Stimulated activated CD8-positive, alpha-beta memory T cell treated with anti-CD3 and anti-CD28 coated beads, Interleukin-7, amount 100 ng/mL, for 24 hours (primary cell): ENCODE measurements at regions not wholly inside any gene's neighbourhood (a gene's known extent, or its start where the extent isn't known, plus 50 kb on each side); places are given as distances from the start of the nearest gene placed in this dataset.
A peak's percentile ranks its signal among the peaks of the same experiment; 100 is the strongest.

Experiments
- DNase-seq: peaks from one replicate; pipeline ENCODE4 v3.0.0-alpha.2; 2020; ENCODE audit warnings: low read depth

GRCh38 chr16:16790597-16790996 lies 411.7 kb downstream of the NPIPA7 start:
- no peak for DNase-seq

DNA sequence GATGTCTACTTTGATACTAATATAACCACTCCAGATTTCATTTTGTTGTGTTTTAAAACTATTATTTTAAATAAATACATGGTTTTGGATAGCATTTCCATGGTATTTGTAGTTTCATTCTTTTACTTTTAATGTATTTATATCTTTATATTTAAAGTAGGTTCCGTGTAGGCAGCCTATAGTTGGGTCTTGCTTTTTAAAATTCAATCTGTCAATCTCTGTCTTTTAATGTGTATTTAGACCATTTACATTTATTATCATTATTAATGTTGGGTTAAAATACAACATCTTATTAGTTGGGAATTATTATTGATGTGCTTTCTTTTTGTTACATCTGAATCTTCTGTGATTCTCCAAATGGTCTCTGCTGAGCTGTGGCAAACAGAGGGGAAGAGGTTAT lies 412.1 kb downstream of the NPIPA7 start:
- no peak for DNase-seq

GRCh38 chr16:16797239-16797638 lies 418.3 kb downstream of the NPIPA7 start:
- no peak for DNase-seq

GRCh38 chr16:16798504-16798903 lies 419.6 kb downstream of the NPIPA7 start:
- no peak for DNase-seq

GRCh38 chr16:16805809-16806208 lies 426.9 kb downstream of the NPIPA7 start:
- no peak for DNase-seq

- DNase-seq, result no peak
Observed at GRCh38 chr16:16815641-16816040, 436.7 kb downstream of the NPIPA7 start.

DNA sequence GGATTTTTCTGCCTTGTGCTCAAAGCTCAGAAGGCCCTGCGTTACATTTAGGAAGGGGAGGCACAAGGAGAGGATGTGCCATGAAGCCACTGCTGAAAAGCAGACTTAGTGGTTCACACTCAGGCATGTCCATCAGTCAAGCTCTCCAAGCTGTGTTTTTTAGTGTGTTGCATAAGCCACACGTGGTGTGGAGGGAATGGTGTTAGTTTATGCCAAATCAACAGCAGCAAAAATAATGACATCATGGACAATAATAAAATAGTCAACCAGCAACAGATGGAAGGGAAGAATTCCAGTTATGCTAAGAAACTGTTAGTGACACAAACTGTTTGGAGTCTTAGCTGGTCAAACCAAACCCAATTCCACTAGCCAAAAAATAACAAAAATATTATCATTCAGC lies 438.3 kb downstream of the NPIPA7 start:
- DNase-seq, result no peak

DNA sequence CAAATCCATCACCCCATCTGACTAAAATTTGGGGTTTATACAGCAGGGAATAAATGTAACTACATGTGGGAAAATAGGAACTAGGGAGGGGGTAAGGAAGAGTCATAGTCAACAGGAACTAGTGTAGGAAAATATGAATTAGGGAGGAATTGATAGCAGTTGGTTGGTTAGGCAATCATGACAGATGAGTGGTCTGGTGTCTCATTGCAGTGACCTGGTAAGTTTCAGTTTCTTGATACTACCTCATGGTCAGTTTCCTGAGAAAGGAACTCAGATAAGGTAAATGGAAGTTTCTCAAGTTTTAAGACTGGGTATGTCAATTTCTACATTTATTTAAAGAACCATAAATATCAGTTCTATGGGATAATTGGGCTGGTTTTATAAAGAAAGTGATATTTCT lies 442.3 kb downstream of the NPIPA7 start:
- DNase-seq, result no peak

DNA sequence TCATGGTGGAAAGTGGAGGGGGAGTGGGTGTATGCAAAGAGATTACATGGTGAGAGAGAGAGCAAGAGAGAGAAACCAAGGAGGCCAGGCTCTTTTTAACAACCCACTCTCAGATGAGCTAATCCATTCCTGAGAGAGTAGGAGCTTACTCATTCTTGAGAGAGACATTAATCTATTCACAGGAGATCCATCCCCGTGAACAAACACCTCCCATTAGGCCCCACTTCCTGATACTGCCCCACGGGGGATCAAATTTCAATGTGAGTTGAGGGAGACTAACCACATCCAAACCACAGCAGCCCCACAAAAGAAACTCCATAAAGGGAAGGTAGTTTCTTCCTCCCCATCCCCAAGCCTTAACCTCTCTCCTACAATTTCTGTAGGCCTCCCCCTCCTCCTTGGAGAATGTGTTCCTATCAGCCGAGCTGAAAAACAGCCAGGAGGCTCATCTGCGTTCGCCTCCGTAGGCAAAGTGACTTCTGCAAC lies 450.0 kb downstream of the NPIPA7 start:
- DNase-seq, result no peak

DNA sequence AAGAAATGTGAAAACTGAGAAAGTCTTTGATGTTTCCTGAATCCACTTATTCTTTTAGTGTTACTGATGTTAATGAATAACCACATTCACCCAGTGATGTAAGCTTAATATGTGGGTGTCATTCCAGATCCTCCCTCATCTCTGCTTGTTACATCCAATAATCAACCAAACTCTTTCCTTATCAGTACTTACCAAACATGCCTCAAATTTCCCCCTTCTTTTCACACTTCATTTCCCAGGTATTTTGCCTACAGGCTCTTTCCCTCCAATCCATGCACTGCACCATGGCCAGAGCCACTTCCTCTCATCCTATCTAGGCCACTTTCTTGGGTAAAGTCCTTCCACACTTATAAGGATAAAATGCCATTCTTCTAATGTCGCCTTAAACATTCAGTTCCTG lies 451.5 kb downstream of the NPIPA7 start:
- DNase-seq, result no peak

- DNase-seq, result no peak
Observed at GRCh38 chr16:16830973-16831372, 452.0 kb downstream of the NPIPA7 start.

DNA sequence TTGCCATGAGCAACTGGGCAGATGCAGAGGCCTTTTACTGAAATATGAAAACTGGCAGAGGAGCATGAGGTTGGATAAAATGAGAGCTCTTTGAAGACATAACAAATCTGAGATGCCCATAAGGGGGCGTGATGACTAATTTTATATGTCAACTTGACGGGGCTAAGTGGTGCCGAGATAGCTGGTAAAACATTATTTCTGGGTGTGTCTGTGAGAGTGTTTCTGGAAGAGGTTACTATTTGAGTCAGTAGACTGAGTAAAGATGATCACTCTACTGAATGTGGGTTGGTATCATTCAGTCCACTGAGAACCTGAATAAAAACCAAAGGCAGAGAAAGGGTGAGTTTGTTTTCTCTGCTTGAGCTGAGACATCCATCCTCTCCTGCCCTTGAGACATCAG lies 454.2 kb downstream of the NPIPA7 start:
- no peak for DNase-seq

- no peak for DNase-seq
Observed at GRCh38 chr16:16850274-16850673, 471.3 kb downstream of the NPIPA7 start.

DNA sequence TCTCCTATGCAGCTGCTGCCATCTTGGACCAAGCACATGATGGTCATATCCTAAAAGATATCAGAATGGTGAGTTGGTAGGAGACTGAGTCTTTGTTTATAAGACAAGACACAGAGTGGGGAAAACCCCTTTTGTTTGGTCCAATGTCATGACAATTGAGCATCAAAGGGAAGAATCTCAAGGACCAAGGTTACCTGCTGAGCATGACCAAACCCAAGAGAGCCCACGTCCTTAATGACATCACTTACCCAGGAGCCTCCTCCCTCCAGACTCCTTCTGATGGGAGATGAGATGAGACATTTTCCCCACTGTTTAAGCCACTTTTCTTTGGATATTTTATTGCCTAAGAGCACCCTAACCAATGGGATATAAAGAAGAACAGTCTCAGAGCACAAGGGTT lies 478.1 kb downstream of the NPIPA7 start:
- DNase-seq, result no peak

GRCh38 chr16:16857603-16858283 lies 478.8 kb downstream of the NPIPA7 start:
- no peak for DNase-seq

DNA sequence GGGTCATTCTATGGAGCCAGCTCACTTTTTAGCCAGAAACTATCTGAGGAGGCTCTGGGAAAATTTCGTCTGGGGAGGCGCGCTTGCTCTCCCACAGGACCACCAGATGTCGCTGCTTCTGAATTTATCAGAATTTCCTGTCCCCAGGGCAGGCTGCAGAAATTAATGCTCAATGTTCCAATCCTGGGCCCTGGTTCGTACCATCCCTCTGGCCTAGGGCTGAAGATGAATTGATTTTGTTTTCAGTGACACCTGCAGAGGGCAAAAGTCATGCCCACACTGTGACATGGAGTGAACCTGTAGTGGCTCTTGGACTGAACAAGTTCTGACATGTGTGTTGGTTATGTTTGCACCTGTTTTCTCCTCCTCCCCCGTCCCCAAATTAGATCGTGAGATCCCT lies 482.6 kb downstream of the NPIPA7 start:
- DNase-seq, result peak; percentile 9

GRCh38 chr16:16863672-16864071 lies 484.7 kb downstream of the NPIPA7 start:
- no peak for DNase-seq

DNA sequence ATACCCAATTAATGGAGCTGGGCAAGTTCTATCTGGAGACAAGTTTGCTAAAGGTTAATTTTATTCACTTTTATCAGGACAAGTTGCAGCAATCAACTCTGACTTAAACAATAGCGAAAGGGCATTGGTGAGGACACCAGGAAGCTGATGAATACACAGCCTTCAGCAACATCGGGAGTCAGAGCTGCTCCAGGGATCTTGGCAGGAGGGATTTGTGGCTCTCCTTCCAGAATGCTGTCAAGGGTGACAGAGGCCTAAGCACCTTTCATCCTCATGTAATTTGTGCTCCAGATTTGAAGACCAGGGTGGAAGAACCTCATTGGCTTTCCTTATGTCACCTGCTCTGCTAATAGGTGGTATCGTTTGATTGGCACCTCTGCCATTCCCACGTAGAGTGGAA lies 485.6 kb downstream of the NPIPA7 start:
- DNase-seq, result no peak

GRCh38 chr16:16865374-16865773 lies 486.4 kb downstream of the NPIPA7 start:
- DNase-seq, result no peak

DNA sequence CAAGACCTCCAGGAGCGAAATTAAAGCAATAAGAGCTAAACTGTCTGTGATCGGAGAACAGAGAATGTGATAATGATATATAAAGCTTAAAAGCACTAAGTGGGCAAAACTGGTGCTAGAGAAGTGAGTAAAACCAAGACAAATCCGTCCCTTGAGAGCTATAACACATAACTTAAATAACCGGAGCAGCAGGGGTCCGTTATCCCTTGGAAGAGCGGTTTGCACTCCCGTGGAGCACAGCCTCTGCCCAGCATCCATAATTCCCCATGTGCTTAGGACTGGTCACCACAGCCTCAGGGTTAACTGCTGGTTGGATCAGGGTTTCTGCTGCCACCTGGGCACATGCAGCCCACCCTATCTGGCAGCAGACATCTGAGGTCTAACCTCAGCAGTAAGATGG lies 489.0 kb downstream of the NPIPA7 start:
- DNase-seq, result no peak

- no peak for DNase-seq
Observed at GRCh38 chr16:16868727-16869126, 489.8 kb downstream of the NPIPA7 start.

GRCh38 chr16:16869746-16870145 lies 490.8 kb downstream of the NPIPA7 start:
- DNase-seq, result no peak

- no peak for DNase-seq
Observed at GRCh38 chr16:16871196-16871595, 492.3 kb downstream of the NPIPA7 start.

DNA sequence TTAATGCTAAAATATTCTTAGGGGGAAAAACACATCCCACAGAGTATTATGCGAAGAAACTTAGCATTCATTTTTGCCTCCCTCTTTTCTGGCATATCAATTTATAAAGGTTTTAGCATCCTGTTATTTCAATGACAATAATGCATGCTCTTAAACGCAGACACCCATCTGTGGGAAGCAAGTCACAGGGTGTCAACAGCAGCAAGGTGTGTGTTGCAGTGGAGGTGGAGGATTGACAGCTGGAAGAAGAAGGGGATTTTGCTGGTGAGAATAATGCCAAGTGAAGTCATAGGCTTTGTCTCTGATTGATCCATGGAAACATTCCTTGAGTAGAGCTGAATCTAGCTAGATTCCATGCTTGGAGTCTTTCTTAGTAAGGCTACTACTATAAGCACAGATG lies 498.1 kb downstream of the NPIPA7 start:
- no peak for DNase-seq
